H1 (cell line): ENCODE measurements at regions not wholly inside any gene's neighbourhood (a gene's known extent, or its start where the extent isn't known, plus 50 kb on each side); places are given as distances from the start of the nearest gene placed in this dataset.

Experiments used
- CTCF ChIP-seq, 3 experiments: IDR thresholded peaks; 1 replicate in 2 of 3; 2 replicates in 1 of 3; pipeline versions ENCODE4 v1.5.1 to v1.6.1; 2011; ENCODE audit warnings: low read length in 3 of 3, mild to moderate bottlenecking in 3 of 3, inconsistent platforms in 2 of 3, low read depth in 1 of 3, moderate library complexity in 1 of 3; ENCODE audit not compliant: insufficient read depth in 1 of 3; ENCODE audit errors: control extremely low read depth in 1 of 3
- EP300 ChIP-seq, 2 experiments: IDR thresholded peaks; 1 replicate in 1 of 2; 2 replicates in 1 of 2; pipeline ENCODE4 v1.6.1; 2011 to 2012; ENCODE audit warnings: low read depth in 2 of 2, low read length in 2 of 2, mild to moderate bottlenecking in 2 of 2, borderline replicate concordance in 1 of 2, inconsistent platforms in 1 of 2, moderate library complexity in 1 of 2
- POLR2A ChIP-seq, 2 experiments: IDR thresholded peaks; 1 replicate in 1 of 2; 2 replicates in 1 of 2; pipeline ENCODE4 v1.6.1; 2011; ENCODE audit warnings: low read depth in 2 of 2, low read length in 2 of 2, mild to moderate bottlenecking in 2 of 2; ENCODE audit errors: control extremely low read depth in 1 of 2
- POLR2AphosphoS5 ChIP-seq: IDR thresholded peaks from 2 replicates; pipeline ENCODE4 v1.6.1; 2011; ENCODE audit warnings: low read depth, low read length
- SP1 ChIP-seq: IDR thresholded peaks from 2 replicates; pipeline ENCODE4 v1.6.1; 2011; ENCODE audit warnings: low read depth, low read length

GRCh38 chr4:177225605-177226004 is 84.1 kb upstream of the NEIL3 start:
- TF ChIP-seq CTCF (IDR thresholded peaks at IDR 0.05; ENCODE audit: control extremely low read depth in 1 of 3, insufficient read depth in 1 of 3, low read depth in 1 of 3, low read length in 3 of 3) (no peak), POLR2AphosphoS5 (no peak), POLR2A (IDR thresholded peaks at IDR 0.05; ENCODE audit: control extremely low read depth in 1 of 2, low read depth in 2 of 2, low read length in 2 of 2) (no peak), EP300 (IDR thresholded peaks at IDR 0.05; ENCODE audit: borderline replicate concordance in 1 of 2, low read depth in 2 of 2, low read length in 2 of 2) (no peak), SP1 (no peak)
